ENCODE measurements at regions not wholly inside any gene's neighbourhood (a gene's known extent, or its start where the extent isn't known, plus 50 kb on each side); places are given as distances from the start of the nearest gene placed in this dataset.
"Not testable (repeated sequence)": the region's sequence is repeated elsewhere in the genome, so short reads cannot be mapped to it uniquely, and the experiment has no call there.

GRCh38 chrX:95823796-95824195 is 860.8 kb upstream of the DIAPH2 start:
- DNase-seq: no peak

DNA sequence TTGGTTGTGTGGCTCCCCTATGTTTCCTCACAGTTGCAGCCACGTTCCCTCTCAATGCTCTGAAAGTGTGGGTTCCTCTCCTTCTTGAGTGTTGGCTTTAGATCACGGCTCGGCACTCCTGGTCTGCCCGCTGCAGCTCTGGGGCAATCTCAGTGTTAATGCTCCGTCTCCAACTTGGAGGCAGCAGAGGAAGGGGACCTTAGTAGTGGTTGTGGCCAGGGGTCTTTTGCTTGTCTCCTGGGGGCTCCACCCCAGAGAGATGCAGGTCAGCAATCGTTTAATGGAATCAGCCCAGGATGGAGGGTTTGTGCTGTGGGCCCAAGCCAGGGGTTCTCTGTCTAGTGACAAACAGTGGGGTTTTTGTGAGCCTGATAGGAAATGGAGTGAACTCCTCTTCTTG is 849.4 kb upstream of the DIAPH2 start:
- DNase-seq: no peak

GRCh38 chrX:95836517-95836916 is 848.1 kb upstream of the DIAPH2 start:
- DNase-seq: no peak

DNA sequence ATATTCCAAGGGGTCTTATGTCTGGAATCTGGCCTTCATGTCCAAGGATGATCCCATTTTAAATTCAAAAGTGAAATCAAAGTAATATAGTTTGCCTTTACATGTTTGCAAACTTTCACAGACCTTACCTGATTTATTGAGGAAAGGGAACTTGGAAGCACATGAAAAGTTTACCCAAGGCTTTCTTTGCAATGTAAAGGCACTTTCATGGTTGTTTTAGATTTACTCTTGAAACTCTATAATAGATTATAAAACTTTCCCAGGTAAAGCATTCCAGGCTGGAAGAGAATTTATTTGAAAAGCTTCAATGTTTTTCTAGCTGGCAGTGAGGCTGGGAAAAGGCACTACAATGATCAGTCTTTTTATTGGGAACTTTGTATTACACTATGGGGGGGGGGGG is 842.8 kb upstream of the DIAPH2 start:
- DNase-seq: no peak

- DNase-seq: no peak
Observed at GRCh38 chrX:95860127-95860526, 824.5 kb upstream of the DIAPH2 start.

DNA sequence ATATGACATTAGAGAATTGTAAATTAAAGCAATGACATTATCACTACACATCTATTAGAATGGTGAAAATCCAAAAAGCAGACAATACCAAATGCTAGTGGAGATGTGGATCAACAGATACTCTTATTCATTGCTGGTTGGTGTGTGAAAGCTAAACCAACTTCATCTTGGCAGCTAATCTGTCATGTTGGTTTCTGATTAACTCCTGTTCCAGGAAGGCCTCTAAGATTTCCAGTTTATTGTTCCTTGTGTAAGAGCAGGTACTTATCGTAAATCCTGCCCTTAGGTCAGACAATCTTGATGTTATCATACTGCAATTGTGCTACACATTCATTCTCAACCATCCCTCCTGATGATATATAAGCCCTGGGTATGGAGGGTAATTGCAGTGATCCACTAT is 809.0 kb upstream of the DIAPH2 start:
- DNase-seq: no peak

DNA sequence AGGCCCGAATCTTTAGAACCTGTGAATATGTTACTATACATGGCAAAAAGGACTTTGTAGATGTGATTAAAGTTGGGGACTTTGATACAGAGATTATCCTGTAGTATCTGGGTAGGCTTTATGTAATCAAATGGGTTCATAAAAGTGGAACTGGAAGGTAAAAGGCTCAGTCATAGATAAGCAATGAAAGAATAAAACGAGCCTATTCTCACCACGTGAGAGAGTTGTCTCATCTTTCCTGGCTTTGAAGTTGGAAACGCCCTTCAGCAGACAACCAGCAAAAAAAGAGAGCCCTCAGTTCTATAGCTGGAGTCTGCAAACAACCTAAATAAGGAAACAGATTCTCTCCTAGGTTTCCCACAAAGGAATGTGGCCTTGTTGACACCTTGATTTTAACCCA is 805.8 kb upstream of the DIAPH2 start:
- DNase-seq: no peak

- DNase-seq: no peak
Observed at GRCh38 chrX:95884186-95884585, 800.5 kb upstream of the DIAPH2 start.

DNA sequence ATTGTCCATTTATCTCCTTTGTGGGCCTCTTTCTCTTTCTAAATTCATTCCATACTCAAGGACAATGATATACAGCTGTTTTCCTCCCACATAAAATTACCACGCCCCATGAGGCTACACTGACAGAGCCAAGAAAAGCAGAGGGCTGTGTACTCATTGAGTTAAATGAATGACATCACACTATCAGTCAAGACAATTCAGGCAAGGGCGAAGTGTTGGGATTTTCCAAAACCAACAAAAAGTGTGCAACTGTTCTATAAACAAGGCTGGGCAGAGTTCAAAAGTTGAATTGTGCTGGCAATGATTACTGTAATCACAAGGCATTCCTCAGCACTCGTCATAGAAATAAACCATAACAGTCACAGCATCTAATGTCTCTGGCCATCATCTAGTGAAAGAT is 799.6 kb upstream of the DIAPH2 start:
- no peak for DNase-seq

- DNase-seq: no peak
Observed at GRCh38 chrX:95889279-95889678, 795.4 kb upstream of the DIAPH2 start.

DNA sequence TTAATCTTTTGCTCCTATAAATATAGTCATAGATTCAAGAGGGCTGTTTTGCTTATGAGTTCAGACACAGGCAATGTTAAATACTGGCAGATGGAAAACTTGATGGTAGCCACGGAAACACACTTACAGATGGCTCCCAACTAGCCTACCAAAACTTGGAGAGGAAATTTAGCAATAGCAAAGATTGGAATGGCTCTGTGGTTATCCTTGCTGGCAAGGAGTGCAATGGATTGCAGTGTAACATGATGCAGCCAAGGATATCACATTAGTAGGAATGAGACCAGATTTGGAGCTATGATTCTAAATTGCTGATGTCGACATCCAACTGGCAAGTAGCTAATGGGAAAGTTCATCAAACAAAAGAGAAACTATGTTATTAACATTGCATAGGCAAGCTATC is 791.0 kb upstream of the DIAPH2 start:
- no peak for DNase-seq

DNA sequence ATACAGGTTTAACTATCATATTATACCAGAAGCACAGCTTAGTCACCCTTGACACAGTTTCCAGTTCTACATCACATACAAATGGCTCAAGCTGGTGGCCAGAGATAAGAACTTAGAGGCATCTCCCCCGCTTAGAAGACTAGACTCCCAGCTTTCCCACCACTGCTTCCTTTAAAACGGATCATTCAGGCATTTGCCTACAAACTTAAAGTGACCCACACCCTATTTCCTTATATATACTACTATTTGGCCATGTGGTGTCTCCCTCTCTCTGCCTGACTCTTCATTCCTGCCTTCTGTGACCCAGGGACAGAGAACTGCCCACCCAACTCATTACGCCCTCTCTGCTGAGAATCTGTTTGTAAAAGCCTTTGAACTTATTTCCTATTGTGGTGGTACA is 781.2 kb upstream of the DIAPH2 start:
- DNase-seq: no peak

DNA sequence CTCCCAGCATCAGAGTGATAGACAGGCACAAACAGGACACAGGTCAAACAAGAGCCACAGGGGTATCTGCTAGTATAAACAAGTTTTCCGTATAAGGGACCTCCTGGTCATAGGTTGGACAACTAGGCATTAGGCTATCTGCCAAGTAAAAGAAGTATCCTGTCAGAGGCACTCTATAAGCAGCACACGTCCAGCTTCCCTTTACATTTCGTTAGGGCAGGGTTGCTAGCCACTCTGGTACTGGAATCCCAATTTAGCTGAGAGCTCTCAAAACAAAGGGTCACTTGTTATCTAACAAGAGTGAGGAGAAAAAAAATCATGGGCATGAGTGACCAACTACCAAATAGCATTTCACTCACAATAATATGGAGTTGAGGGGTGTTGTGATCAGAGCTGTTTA is 780.7 kb upstream of the DIAPH2 start:
- DNase-seq: no peak

GRCh38 chrX:95907081-95907480 is 777.6 kb upstream of the DIAPH2 start:
- DNase-seq: no peak

DNA sequence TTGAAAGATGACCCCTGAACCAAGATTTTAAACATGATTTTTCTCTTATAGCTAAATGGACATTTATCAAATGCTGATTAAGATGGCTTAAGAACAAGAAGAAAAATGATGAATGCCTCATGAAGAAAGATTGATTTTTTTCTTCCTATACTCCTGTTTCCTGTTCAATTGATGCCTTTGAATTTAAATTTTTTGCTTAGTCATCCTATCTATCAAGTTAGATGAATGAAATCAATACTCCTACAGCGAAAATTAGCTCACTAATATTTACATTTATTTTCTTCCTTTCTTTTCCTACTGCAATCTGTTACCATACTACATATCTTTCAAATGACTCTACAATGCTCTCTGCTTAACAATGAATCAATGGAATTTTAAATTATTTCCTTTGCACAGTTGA is 773.6 kb upstream of the DIAPH2 start:
- no peak for DNase-seq

DNA sequence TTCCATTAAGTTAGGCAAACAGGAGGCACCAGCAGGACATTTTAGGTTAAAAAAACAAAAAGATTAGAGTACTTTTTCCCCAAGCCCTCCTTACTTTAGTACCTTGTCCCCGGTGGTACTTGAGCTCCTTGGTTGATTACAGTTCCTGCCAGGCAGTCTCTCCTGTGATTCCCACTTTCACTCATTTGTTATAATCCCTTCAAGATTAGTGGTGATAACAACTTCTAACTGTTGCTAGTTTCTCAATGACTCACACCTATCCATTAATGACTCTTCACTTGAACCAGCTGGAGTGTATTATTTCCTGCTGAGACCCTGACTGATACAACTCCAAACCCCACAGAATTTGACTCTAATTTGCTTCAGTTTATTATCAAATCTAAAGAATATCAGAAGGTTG is 765.0 kb upstream of the DIAPH2 start:
- no peak for DNase-seq

DNA sequence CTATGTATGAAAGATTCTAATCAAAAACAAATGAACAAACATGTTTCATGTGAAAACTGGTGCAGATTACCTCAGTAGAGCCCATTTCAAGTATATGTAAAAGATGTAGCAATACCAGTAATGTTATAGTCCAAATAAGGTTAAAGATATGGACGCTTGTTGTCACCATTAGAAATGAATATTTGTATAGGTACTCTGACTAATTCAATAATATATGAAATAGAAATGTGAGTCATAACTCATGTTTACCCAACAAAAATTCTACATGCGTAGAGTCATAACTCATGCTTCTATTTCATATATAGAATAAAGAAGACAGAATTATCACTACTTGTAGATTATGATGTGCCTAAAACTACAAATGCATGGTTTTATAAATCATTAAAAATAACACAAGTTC is 739.1 kb upstream of the DIAPH2 start:
- DNase-seq: no peak

DNA sequence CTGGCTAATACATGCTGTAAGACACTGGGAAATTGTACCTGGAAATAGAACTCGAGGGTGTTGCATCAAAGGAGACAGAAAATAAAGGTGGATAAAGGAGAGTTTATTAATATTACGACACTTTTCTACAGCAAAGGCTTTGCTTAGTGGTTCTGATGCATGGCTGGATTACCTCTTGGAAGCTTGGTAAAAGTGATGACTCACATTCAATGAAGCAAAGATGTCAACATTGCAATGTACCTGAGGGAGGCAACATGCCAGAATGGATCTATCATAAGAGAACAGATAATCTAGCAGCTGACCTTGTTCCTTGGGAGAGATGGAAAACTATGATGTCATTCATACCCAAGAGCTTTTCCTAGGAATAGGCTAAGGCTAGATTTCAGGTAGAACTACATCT is 735.1 kb upstream of the DIAPH2 start:
- no peak for DNase-seq

DNA sequence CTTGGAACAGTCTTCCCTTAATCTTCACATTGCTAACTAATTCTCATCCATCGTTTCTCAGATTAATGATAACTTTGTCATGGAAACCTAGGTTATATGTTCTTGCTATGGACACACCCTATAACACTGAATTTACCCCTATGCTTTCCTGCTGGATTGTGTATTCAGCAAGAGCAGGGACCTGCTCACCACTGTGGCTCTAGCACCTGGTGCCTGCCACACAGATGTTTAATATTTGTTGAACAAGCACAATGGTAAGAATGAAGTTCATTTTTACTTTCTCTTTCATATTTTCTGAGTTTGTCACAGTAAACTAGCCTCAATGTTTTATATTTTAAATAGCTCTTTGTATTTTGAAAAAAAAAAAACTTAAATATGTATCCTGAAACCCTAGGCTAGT is 734.0 kb upstream of the DIAPH2 start:
- no peak for DNase-seq

- no peak for DNase-seq
Observed at GRCh38 chrX:95953564-95953963, 731.1 kb upstream of the DIAPH2 start.

GRCh38 chrX:95956745-95957144 is 727.9 kb upstream of the DIAPH2 start:
- DNase-seq: no peak

- not testable (repeated sequence) for DNase-seq
Observed at GRCh38 chrX:95973456-95974095, 711.1 kb upstream of the DIAPH2 start.

DNA sequence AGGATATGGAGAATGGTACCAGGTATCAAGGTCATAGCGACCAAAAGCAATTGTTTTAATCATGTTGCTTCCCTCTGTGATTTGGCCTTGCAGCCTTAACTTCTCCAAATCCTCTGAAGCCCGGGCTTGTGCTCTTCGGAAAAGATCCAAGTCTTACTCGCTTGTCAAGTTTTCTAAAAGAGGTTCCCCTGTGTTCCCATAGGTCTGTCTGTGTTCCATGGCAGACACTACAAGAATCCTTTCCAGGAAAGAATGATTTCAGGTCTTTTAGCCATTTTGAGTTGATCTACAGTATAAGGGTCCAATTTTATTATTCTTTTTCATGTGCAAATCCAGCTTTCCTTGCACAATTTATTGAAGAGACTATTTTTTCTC is 710.6 kb upstream of the DIAPH2 start:
- DNase-seq: no peak

DNA sequence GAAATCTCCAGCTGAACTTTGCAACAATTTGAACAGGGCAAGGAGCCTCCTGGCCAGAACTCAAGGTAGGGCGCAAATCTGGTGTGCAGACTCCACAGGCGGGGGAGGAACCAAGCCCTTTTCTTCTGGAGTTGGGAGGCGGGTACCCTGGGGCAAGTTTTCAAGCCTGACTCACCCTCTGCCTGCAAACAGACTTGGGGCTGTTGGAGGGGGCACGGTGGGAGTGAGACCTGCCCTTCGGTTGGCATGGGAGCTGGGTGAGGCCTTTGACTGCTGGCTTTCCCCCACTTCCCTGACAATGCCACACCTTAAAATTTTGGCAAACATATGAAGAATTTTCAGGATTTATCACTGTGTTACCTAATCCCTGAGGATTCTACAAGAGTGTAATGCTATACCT is 709.8 kb upstream of the DIAPH2 start:
- DNase-seq: no peak

DNA sequence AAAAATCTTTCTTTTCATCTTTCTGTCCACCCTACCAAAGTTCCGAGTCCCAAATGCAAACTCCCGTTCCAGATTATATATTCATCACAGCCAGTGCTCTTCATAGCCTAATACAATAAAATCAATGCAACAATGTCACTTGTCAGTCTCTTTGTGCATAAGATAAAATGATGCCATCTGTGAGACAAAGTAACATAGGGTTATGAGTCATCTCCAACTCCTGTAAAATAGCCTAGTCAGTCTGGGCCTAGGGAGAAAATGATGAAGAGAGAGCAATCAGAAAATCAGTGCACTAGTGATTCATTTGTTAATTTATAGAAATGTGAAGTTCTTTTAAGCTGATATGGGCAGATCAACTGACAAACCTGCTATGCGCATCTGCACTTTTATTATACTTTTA is 689.1 kb upstream of the DIAPH2 start:
- no peak for DNase-seq

DNA sequence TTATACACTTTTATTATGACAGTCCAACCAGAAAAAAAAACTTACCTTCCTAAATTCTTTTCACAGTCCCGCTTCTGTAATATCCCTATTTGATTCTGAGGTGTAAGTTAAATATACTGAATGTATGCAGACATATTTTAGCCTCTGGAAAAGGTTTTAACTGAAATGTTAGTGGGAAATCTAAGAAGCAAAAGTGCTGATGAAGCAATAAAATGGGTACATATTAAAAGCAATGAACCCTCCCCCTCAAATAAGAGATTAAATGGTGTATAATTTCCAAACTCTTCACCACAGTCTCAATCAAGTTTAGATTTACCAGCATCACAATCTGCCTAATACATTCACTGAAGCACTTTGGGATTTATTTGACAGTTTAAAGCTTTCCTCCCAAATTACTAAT is 688.3 kb upstream of the DIAPH2 start:
- DNase-seq: no peak

All from NCI-H510A (cell line).